ENCODE measurements at regions not wholly inside any gene's neighbourhood (a gene's known extent, or its start where the extent isn't known, plus 50 kb on each side); places are given as distances from the start of the nearest gene placed in this dataset.

GRCh38 chr2:239749272-239749873 lies 275.8 kb downstream of the NDUFA10 start:
- no peak for DNase-seq (ENCODE audit: low read depth in 2 of 3, low spot score in 2 of 3)

GRCh38 chr2:239748811-239749210 lies 276.3 kb downstream of the NDUFA10 start:
- DNase-seq (ENCODE audit: low read depth in 2 of 3, low spot score in 2 of 3): no peak

- no peak for DNase-seq (ENCODE audit: low read depth in 2 of 3, low spot score in 2 of 3)
Measured at GRCh38 chr2:239747771-239748170, 277.4 kb downstream of the NDUFA10 start.

GRCh38 chr2:239747274-239747673 lies 277.9 kb downstream of the NDUFA10 start:
- no peak for DNase-seq (ENCODE audit: low read depth in 2 of 3, low spot score in 2 of 3)

GRCh38 chr2:239746559-239747246 lies 278.4 kb downstream of the NDUFA10 start:
- DNase-seq (ENCODE audit: low read depth in 2 of 3, low spot score in 2 of 3): no peak

GRCh38 chr2:239745386-239746227 lies 279.5 kb downstream of the NDUFA10 start:
- no peak for DNase-seq (ENCODE audit: low read depth in 2 of 3, low spot score in 2 of 3)

GRCh38 chr2:239744706-239745340 lies 280.3 kb downstream of the NDUFA10 start:
- no peak for DNase-seq (ENCODE audit: low read depth in 2 of 3, low spot score in 2 of 3)

- DNase-seq (ENCODE audit: low read depth in 2 of 3, low spot score in 2 of 3): no peak
Measured at GRCh38 chr2:239743206-239743605, 281.9 kb downstream of the NDUFA10 start.

GRCh38 chr2:239742377-239742776 lies 282.8 kb downstream of the NDUFA10 start:
- DNase-seq (ENCODE audit: low read depth in 2 of 3, low spot score in 2 of 3): no peak

- no peak for DNase-seq (ENCODE audit: low read depth in 2 of 3, low spot score in 2 of 3)
Measured at GRCh38 chr2:239739206-239739605, 285.9 kb downstream of the NDUFA10 start.

GRCh38 chr2:239738159-239738558 lies 287.0 kb downstream of the NDUFA10 start:
- no peak for DNase-seq (ENCODE audit: low read depth in 2 of 3, low spot score in 2 of 3)

- DNase-seq (ENCODE audit: low read depth in 2 of 3, low spot score in 2 of 3): no peak
Measured at GRCh38 chr2:239737144-239737463, 288.0 kb downstream of the NDUFA10 start.

GRCh38 chr2:239736358-239737143 lies 288.6 kb downstream of the NDUFA10 start:
- no peak for DNase-seq (ENCODE audit: low read depth in 2 of 3, low spot score in 2 of 3)

- DNase-seq (ENCODE audit: low read depth in 2 of 3, low spot score in 2 of 3): no peak
Measured at GRCh38 chr2:239735829-239736357, 289.2 kb downstream of the NDUFA10 start.

GRCh38 chr2:239735131-239735828 lies 289.9 kb downstream of the NDUFA10 start:
- DNase-seq (ENCODE audit: low read depth in 2 of 3, low spot score in 2 of 3): no peak

- DNase-seq (ENCODE audit: low read depth in 2 of 3, low spot score in 2 of 3): no peak
Measured at GRCh38 chr2:239734436-239735005, 290.6 kb downstream of the NDUFA10 start.

- no peak for DNase-seq (ENCODE audit: low read depth in 2 of 3, low spot score in 2 of 3)
Measured at GRCh38 chr2:239732666-239733010, 292.5 kb downstream of the NDUFA10 start.

GRCh38 chr2:239731998-239732665 lies 293.0 kb downstream of the NDUFA10 start:
- DNase-seq (ENCODE audit: low read depth in 2 of 3, low spot score in 2 of 3): no peak

- DNase-seq (ENCODE audit: low read depth in 2 of 3, low spot score in 2 of 3): no peak
Measured at GRCh38 chr2:239731422-239731821, 293.7 kb downstream of the NDUFA10 start.

All from activated CD8-positive, alpha-beta memory T cell treated with anti-CD3 and anti-CD28 coated beads for 48 hours (primary cell).